HG03280 (cell line): ENCODE measurements at regions not wholly inside any gene's neighbourhood (a gene's known extent, or its start where the extent isn't known, plus 50 kb on each side); places are given as distances from the start of the nearest gene placed in this dataset.
A peak's percentile ranks its signal among the peaks of the same experiment; 100 is the strongest.

ENCODE experiments used
- ATAC-seq: cut with Tn5 transposase; IDR thresholded peaks from one replicate; pipeline ENCODE4 v1.9.1; 2021; ENCODE audit warnings: mild to moderate bottlenecking, moderate library complexity; ENCODE audit not compliant: unreplicated experiment

DNA sequence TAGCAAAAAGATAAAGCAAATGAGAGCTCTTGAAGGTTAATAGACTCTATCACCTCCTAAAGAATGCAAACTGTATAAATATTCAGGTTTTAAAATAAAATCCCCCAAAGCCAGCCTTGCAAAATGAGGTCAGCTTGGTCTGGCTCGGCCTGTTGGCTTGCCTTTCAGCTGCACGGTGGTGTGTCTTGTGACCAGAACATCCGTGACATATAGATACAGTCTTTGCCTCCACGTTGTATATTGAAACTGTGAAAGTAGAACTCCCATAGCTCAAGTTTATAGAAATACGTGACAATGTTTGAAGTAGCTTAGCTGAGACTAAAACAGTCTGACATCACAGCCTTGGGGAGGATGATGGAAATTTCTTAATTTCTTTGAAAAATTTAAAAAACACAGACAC lies 236.6 kb upstream of the MYOCD start:
- ATAC-seq: no peak

- ATAC-seq: peak; percentile 82
Measured at GRCh38 chr17:12431188-12431587, 234.5 kb upstream of the MYOCD start.

DNA sequence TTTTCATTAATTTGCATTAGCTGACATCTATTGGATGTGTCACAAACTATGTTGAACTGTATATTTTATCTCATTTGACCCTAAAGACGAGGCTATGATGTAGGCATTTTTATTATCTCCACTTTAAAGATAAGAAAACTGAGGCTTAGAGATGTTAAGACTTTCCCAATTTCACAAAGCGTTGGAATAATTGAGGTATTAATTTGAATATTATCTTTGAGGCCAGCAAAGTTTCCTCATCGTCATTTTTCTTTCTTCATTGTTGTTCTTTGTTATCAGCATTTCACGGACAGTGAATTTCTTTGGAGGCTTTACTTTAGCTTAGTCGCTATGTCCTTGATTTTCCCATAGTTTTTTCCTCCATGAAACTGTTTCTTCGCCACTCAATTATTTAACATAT lies 227.5 kb upstream of the MYOCD start:
- no peak for ATAC-seq

DNA sequence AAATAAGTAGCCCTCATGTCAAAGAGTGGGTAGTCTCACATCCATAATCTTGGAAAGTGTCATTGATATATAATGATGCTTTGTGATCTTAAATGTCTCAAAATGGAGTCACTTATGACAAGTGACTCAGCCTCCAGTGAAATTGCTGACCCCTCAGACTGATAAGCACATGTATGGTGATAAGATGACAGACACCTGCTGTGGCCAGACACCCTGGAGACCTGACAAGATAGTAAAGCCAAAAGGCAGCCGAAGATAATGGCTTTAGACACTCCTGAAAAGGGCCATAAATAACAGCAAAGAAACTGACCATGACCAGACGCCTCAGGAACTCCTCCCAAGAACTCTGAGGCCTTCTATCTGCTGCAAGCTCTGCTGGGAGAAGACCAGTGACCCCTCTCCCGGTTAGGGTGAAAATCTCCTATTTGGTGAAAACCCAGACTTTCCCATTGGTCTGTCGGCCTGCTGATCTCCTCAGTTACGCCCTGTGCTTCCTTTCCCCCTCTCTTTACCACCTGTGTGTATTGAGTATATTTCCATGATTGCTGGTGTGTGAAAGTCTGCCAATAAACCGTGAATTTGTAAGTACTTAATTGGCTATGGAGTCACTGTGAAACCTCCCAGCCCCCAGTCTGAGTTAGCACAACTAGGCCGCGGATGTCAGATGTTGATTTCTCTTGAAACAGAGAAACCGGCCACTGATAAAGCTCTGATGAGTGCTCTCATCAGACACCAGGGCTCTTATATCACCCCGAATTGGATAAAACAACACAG lies 226.7 kb upstream of the MYOCD start:
- no peak for ATAC-seq

- no peak for ATAC-seq
Measured at GRCh38 chr17:12445331-12445730, 220.4 kb upstream of the MYOCD start.

GRCh38 chr17:12457493-12457892 lies 208.2 kb upstream of the MYOCD start:
- no peak for ATAC-seq

GRCh38 chr17:12459736-12460135 lies 206.0 kb upstream of the MYOCD start:
- ATAC-seq: no peak

- no peak for ATAC-seq
Measured at GRCh38 chr17:12463102-12463501, 202.6 kb upstream of the MYOCD start.

GRCh38 chr17:12472252-12473173 lies 193.2 kb upstream of the MYOCD start:
- ATAC-seq: no peak

GRCh38 chr17:12478311-12478710 lies 187.4 kb upstream of the MYOCD start:
- ATAC-seq: no peak

DNA sequence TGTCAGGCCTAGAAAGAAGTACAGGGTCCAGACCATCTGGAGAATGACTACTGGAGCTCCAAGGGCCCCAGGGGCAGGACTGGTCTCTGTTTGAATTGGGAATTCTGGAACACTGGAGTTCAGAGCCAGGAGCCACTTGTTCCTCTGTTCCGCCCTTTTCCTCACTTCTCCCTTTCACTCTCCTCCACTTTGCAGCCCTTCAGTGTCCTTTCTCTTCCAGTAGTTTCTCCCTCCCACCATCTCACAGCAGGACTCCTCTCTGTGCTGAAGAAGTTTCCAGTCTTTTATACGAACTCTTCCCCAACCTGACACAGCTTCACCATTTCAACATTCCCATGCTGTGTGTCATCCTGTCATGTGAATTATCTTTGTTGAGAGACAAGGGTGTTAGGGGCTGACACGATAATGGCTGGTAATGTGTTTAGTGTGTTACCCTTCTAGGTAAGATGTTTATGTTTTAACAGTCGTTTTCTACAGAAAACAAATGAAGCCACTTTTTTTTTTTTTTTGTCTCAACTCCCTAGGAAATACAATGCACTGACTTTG lies 180.3 kb upstream of the MYOCD start:
- ATAC-seq: no peak

GRCh38 chr17:12489325-12489724 lies 176.4 kb upstream of the MYOCD start:
- ATAC-seq: no peak

DNA sequence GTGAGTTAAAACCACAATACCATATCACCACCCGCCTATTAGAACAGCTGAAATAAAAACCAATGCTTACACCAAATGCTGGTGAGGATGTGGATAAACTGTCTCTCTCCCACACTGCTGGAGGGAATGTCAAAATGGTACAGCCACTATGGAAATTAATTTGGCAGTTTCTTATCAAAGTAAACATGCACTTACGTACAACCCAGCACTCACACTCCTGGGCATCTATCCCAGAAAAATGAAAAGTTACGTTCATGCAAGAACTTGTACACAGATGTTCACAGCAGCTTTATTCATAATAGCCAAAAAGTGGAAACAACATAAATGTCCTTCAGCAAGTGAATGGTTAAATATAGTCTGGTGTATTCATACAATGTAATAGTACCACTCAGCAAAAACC lies 173.2 kb upstream of the MYOCD start:
- no peak for ATAC-seq

DNA sequence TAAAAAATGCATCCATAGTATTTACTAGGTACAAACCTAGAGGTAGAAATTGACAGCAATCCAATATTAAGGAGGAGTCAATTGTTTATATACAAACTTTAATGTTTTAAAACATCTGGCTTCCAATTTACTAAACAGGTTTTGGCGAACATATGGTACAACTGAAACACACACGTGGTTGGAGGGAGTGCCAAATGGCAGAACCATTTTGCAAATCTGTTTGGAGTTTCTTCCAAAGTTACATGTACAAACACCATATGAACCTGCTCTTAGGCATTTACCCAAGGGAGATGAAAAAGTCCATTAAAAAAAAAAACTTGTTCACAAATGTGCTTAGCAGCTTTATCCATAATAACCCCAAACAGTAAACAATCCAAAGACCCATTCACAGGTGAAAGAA lies 159.8 kb upstream of the MYOCD start:
- ATAC-seq: no peak

DNA sequence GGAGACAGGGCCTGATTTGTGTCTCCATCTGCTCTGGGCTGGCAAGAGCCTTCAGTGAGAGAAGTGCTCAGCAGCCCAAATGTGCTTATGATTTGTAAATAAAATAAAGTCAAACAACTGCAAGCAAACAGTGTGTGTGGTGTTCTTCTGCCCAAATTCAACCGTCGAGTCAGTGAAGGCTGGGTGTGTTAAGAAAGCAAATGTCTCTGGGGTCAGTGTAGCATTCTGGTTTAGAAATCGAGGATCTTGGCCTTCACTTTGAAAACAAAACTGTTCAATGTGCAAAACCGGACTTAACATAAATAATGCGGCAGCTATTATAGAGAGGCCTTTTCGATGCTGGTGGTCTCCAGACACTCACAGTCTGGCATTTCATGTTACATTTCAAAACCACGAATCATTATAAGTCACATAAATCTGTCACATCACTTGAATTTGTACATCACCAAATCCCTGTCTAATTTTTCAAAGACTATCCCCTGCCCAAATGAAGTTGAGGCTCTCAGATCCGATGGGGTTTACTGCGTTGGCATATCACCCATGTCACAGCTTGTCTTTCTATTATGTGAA lies 158.6 kb upstream of the MYOCD start:
- ATAC-seq: no peak

DNA sequence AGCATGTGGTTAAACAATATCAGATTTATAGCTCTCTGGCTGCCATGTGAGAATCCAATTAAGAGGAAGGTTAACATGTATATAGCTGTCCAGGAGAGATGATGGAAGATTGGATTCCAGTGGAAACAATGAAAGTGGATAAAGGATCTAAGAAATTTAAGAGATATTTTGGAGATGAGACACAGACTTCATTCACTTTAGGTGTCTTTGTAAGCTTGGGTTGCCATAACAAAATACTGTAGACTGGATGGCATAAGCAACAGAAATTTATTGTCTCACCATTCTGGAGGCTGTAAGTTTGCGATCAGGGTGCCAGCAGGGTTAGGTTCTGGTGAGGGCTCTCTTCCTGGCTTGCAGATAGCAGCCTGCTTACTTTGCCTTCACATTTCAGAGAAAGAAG lies 155.9 kb upstream of the MYOCD start:
- no peak for ATAC-seq

GRCh38 chr17:12510535-12510934 lies 155.2 kb upstream of the MYOCD start:
- no peak for ATAC-seq

GRCh38 chr17:12512694-12513355 lies 152.9 kb upstream of the MYOCD start:
- ATAC-seq: no peak

DNA sequence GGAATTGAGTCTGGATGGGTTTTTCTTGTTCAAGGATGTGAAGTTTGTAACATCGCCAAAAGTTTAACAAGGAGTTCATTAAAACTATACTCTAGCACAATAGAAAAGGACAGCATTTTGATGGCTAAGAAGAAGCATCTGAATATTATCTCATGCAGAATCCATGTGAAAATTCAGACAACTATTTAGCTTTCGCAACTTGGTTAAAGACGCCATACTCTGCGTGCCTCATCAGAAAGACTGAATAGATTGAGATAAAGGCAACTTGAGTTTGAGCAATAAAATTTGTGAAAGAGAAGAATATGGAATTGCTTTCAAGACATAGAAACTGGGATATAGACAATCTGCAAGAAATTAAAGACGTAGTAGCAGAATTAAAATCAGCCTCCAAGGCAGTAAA lies 151.1 kb upstream of the MYOCD start:
- no peak for ATAC-seq

DNA sequence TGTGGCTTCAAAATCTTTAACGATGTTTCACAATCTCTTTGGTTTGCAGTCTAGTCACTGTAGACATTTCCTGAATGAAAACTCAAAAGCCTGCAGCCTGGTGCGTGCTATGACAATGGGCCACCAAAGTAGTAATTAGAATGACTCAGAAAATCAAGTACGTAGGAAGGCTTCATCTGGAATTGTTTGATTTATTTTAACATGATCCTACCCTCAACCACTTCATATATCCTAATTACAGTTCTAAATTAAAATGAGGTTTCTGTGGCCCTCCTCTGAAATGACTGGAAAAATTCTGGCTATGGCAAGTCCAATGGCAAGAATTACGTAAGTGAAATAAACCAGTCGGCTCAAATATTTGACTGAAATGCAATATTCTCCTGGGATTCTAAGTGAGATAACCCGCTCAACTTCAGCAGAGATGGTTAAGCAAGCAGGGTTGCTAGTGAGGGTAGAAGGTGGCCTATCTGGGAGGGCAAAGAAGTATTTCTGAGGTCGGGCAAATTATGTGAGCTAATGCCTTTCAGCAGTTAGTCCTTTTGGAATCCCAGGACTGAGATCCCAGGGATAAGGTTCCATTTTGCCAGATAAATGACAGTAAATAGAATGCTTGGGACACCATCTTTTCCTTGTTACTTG lies 145.6 kb upstream of the MYOCD start:
- ATAC-seq: no peak
